NOMO-1 treated with dmso at 0.1 percent for 144 hours (cell line): ENCODE measurements at regions not wholly inside any gene's neighbourhood (a gene's known extent, or its start where the extent isn't known, plus 50 kb on each side); places are given as distances from the start of the nearest gene placed in this dataset.

ENCODE experiments used
- DNase-seq: peaks from one replicate; lab custom pipeline; 2025; ENCODE audit not compliant: unreplicated experiment; lab: John Stamatoyannopoulos, UW

- no peak for DNase-seq
Observed at GRCh38 chr4:164379694-164380093, 374.2 kb upstream of the SMIM31 start.

DNA sequence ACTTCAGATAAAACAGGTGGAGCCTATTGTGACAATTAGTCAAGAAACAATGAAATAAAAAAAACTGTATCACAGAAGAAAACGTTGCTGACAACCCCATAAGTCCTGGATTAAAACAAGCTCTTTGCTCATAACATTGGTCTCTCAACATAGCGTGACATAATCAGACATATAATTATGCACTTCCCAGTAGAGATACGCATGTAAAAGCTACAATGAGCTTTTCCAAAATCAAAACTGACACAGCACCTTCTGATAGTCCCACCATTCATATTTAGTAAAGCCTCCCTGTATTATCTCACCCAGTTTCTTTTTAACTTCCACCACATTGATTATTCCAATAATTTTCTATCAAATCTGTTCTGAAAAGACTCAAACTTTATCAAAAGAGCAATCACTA lies 372.1 kb upstream of the SMIM31 start:
- DNase-seq, result no peak

DNA sequence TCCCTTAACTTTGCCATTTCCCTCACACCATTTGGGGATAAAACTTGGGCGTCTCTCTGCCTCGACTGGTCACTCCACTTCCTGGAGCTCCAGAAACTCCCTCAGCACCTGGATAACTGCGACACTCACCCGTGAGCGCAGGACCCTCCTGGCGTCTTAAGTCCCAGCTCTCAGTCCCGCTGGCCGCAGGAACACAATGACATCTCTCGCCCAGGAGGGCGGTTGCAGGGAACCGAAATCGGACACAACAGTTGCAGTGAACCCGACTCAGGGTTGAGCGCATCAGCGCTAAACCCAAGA lies 370.9 kb upstream of the SMIM31 start:
- DNase-seq, result no peak

DNA sequence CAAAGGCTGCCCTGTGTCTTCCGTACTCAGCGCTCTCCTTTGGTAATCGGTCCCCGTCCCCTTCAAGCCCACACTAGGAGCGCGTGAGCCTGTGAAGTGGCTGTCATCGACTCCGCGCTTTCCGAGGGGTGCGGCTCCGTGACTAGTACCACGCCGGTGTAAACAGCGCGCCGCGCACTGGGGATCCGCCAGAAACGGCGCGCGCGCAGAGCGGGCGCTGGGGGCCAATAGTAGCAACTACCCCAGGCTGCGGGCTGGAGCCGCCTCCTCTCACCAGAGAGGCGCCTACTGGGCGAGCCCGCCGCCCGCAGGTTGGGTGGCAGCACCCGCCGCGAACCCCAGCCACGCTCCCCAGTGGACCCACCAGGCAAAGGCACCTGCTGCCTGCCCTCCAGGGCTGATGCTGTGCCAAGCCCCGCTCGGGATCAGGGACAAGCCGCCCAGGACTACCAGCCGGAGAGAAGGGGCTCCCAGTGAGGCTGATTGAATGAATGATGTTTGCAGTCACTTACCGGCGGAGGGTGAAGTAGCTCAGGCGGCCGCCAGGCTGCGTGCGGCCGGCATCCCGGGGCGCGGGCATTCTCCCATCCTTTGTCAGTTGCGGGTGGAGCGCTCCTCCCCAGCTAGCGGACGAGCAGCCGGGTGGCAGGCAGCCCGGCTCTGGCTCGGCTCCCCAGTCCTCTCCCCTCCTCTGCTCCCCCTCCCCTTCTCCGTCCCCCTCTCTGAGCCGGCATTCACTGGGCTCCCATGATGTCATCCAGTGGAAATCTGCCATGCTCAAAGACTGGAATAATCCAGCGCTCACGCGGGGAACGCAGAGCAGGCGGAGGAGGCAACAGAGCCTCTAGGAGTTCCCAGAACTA lies 370.3 kb upstream of the SMIM31 start:
- DNase-seq, result no peak

- no peak for DNase-seq
Observed at GRCh38 chr4:164384416-164384815, 369.5 kb upstream of the SMIM31 start.

DNA sequence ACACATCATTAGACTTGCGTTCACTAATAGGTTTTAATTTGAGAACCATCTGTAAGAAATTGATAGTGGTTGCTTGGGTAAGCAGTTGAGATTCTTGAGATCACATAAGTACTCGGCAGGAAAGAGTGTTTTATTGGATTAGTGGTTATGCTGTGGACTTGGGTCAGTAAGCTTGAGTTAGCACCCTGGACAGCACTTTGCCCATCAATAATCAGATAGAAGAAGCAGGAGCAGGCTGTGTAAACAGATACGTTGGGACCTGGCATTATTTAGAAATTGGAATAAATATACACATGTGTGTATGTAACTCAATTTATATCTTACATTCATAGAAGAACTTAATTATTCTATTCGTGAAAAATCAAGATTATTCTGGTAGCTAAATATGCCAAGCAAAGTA lies 357.5 kb upstream of the SMIM31 start:
- DNase-seq, result no peak

- DNase-seq, result no peak
Observed at GRCh38 chr4:164402554-164402953, 351.4 kb upstream of the SMIM31 start.

DNA sequence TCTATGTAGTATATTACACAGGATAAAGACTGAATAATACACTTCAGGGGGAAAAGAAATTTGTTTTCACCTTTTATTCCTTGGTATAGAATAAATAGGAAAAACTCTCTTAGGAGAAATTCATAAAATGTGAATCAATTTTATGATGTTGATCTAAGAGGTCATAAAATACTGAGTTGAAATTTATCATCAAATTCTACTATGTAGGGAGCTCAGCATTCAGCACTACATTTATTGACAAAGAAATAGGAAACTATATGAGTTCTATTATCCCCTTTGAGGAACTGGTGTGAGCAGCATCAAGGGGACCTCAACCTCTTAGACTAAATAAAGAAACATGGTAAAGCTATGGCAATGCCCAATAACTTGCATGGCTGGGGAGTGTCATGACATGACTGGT lies 348.2 kb upstream of the SMIM31 start:
- DNase-seq, result no peak

- no peak for DNase-seq
Observed at GRCh38 chr4:164408831-164409230, 345.1 kb upstream of the SMIM31 start.

GRCh38 chr4:164410401-164410800 lies 343.5 kb upstream of the SMIM31 start:
- no peak for DNase-seq

DNA sequence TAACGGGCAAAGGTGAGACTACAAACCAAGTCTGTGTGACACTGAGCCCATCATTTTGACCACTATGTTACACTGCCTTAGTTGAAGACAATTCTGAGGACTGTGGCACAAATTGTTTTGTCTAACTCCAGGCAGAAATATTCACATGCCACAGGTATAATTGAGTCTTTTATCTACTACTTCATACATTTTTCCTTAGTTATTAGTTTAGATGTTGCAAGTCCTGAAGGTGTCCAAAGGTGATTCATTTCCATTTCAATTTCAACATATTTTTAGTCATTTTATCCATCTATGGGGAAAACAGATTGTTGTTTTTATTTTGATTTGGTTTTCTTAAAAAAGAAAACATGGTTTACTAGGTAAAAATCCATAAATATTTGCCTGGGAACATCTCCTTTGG lies 341.7 kb upstream of the SMIM31 start:
- DNase-seq, result no peak

DNA sequence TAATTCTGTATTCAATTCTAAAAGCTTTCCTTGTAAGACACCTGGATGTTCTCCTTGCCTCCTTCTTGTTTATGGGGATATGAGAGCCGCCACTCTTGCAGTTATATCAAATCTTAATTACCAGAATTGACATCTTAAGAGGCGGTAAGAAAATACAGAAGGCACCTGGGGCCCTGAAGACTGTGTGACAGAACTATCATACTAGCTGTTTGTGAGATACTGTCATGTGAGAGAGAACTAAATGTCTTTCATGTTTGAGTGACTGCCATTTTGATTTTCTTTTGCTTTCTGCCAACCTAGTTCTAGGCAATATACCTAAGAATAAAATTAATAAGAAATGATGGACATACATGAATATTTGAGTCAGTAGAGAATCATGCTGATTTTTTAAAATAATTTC lies 340.2 kb upstream of the SMIM31 start:
- no peak for DNase-seq

- DNase-seq, result no peak
Observed at GRCh38 chr4:164423819-164424218, 330.1 kb upstream of the SMIM31 start.

GRCh38 chr4:164424846-164425245 lies 329.1 kb upstream of the SMIM31 start:
- no peak for DNase-seq

GRCh38 chr4:164428561-164428960 lies 325.4 kb upstream of the SMIM31 start:
- DNase-seq, result no peak

GRCh38 chr4:164438321-164438720 lies 315.6 kb upstream of the SMIM31 start:
- no peak for DNase-seq

- DNase-seq, result no peak
Observed at GRCh38 chr4:164439037-164439436, 314.9 kb upstream of the SMIM31 start.

DNA sequence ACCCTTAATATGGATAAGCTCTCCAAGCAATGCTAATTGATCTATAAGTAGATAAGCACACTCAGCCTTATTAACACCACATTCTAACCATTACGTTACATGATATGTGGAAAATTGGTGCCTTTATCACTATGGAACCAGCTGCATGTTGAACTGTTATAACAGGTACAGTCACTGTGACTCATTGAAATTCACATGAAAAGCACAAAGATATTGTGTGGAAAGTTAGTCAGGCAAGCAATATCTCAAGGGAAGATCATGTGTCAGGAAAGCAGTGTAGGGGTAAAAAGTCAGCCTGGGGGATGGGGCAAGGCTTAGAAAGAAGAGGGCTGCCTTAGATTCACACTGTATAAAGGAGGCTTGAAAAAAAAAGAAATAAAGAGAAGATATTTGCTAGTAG lies 313.7 kb upstream of the SMIM31 start:
- no peak for DNase-seq

- no peak for DNase-seq
Observed at GRCh38 chr4:164441109-164441508, 312.8 kb upstream of the SMIM31 start.

DNA sequence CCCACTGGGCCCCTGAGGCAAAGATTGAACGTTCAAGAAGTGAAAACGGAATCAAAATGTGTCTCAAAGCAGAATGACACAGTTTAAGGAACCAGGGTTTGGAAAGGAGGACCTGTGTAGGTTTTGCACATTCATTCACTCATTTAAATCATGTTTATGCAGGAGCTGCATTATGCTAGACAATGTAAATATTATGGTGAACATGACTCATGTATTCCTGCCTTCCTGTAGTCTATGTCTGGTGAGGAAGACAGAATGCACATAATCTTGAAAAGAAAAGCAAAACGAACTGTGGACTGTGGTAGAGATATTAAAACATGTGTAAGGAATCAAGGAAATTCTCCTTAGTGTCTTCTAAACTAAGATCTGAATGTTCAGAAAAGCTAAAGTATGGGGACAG lies 311.8 kb upstream of the SMIM31 start:
- DNase-seq, result no peak

- DNase-seq, result no peak
Observed at GRCh38 chr4:164446516-164446915, 307.4 kb upstream of the SMIM31 start.

DNA sequence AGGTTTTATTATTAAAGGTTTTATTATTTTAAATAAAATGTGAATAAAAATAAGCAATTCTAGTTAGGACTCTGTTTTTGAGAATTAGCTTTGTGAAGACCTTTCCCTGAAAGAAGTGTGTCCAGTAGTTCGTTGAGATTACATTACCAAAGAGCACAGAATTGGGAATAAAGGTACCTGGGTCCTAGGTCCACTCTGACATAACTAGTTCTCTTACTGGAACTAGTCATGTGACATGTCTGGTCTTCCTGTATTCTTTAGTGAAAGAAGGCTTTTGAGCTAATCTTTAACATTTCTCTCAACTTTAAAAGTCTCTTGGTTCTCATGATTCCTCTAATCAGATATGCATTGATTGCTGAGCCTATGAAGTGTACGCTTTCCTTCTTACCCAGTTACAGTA lies 292.0 kb upstream of the SMIM31 start:
- DNase-seq, result no peak

GRCh38 chr4:164462471-164462870 lies 291.5 kb upstream of the SMIM31 start:
- DNase-seq, result no peak
